HG02759 (cell line): ENCODE measurements at regions not wholly inside any gene's neighbourhood (a gene's known extent, or its start where the extent isn't known, plus 50 kb on each side); places are given as distances from the start of the nearest gene placed in this dataset.

ENCODE experiments used
- ATAC-seq: cut with Tn5 transposase; IDR thresholded peaks from one replicate; pipeline ENCODE4 v1.9.1; 2021; ENCODE audit warnings: mild to moderate bottlenecking, moderate library complexity; ENCODE audit not compliant: unreplicated experiment

GRCh38 chr12:28601570-28602058 is 411.4 kb downstream of the CCDC91 start:
- no peak for ATAC-seq

- ATAC-seq = no peak
These were observed 412.5 kb downstream of the CCDC91 start for GRCh38 chr12:28602786-28603185.

DNA sequence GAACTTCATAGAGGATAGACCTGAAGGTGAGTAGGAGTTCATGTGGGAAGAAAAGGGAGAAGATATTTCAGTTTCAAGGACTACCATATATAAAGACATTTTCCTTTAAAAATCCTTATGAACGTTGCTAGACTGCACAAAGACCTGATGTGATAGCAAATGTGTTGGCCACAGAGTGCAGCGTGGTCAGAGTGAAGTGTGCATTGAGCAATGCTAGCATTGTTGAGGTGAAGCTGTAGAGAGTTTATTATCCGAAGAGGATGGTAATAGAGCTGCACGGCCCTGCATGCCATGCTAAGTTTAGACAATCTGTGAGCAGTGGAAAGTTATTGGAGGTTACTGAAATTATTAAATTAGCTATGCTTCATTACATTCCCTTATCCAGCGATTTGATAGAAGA is 413.0 kb downstream of the CCDC91 start:
- ATAC-seq = no peak

DNA sequence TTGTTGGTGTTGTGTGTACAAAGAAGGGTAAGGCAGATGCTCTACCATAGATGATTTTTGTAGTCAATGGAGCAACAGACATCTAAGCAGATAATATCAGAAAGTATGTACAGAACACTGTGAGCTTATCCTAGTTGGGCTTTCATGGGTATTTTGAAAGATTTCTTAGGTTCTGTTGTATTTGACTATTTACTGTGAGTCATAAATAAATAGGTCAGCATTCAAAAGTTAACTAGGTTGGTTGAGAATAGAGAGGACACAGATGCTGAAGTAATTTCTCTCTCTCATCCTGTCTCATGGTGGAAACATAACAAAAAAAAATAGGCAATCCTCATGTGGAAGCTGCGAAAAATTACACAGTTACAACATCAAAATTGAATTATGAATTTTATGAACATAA is 413.5 kb downstream of the CCDC91 start:
- ATAC-seq = no peak

- ATAC-seq = no peak
These were observed 414.0 kb downstream of the CCDC91 start for GRCh38 chr12:28604240-28604639.

DNA sequence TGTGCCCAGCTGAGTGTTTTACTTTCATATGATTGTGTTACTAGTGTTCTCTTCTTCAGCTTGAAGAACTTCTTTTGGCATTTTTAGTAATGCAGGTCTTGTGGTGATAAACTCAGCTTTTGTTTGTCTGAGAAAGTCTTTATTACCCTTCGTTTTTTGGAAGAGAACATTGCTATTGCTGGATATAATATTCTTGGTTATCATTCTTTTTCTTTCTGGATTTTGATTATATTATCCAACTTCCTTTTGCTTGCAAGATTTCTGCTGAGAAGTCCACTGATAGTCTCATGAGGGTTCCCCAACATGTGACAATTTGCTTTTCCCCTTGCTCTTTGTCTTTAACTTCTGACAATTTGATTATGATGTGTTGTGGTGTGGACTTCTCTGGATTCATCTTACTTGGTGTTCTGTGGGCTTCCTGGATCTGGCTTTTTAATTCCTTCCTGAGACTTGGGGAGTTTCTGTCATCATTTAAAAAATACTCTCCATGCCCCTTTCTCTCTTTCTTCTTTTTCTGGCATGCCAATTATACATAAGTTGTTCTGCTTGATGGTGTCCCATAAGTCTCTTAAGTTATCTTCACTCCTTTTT is 416.8 kb downstream of the CCDC91 start:
- no peak for ATAC-seq

- ATAC-seq = no peak
These were observed 420.3 kb downstream of the CCDC91 start for GRCh38 chr12:28610401-28611114.

DNA sequence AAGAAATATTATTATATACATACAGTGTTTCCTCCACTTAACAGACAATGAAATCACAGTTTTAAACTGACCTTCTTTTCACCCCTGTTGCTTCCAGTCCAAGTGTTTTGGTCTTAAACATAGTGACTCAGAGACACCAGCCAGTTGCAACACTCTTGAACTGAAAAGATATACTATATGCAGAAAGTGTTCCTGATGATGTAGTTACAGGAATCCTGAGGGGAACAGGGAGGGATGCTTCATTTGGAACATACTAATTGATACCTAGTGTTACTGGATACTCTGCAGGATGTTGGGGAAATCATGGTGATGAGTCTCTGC is 420.8 kb downstream of the CCDC91 start:
- ATAC-seq = no peak

DNA sequence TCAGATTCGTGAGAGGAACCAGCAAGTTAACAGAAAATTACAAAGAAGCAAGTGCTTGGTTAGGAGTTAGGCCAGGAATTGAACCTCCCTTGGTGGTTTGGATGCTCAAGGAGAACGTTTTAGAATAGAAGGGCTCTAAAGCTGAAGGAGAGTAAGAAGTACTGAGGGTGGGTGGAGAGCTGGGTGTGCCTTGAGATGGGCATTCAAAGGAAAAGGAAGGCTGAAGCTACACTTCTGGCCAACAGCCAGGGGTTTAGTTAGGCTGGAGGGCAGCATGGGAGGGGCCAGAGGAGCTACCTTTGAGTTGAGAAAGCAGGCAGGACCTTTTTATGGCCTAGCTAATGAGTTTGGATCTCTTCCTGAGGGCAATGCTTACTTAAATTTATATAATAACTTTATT is 421.2 kb downstream of the CCDC91 start:
- no peak for ATAC-seq

- no peak for ATAC-seq
These were observed 427.9 kb downstream of the CCDC91 start for GRCh38 chr12:28618171-28618570.

DNA sequence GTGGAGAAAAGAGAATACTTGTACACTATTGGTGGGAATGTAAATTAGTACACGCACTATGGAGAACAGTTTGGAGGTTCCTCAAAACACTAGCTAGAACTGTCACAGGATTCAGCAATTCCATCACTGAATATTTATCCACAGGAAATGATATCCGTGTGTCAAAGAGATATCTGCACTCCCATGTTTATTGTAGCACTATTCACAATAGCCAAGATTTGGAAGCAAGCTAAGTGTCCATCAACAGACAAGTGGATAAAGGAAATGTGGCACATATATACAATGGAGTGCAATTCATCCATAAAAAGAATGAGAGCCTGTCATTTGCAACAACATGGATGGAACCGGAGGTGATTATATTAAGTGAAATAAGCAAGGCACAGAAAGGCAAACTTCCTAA is 428.5 kb downstream of the CCDC91 start:
- ATAC-seq = no peak

DNA sequence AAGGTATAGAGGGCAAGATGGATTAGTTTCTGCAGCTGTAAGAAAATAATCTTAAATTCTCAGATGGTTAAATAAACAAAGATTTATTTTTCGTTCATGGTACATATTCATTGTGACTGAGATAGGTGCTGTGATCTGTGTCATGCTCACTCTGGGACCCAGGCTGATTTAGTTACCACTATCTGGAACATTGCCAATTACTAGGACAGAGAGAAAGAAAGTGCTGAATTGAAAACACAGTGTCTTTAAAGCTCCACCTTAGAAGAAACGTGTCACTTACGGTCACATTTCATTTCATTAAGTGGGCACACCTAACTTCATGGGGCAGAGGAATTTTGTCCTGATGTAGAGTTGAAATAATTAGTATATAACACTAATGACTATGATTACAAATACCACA is 430.0 kb downstream of the CCDC91 start:
- no peak for ATAC-seq

GRCh38 chr12:28622406-28622805 is 432.1 kb downstream of the CCDC91 start:
- ATAC-seq = no peak

GRCh38 chr12:28626504-28626903 is 436.2 kb downstream of the CCDC91 start:
- ATAC-seq = no peak

DNA sequence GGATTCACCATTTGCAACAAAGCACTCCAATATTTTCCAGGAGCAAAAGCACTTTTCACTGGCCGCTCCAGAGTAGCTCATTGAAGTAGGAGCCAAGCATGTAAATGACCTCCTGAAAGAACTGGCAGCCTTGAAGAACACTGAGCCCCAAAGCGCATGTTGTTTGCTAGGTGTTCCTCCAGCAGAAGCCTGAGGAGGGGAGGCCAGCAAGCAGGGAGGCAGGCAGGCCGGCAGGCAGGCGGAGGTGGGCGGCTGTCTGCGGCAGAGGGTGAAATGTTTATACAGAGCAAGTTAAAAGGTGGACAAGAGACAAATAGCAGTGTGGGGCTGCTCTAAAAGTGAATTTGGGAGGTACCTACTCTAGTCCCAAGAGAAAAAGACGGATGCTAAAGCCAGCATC is 439.4 kb downstream of the CCDC91 start:
- ATAC-seq = no peak

DNA sequence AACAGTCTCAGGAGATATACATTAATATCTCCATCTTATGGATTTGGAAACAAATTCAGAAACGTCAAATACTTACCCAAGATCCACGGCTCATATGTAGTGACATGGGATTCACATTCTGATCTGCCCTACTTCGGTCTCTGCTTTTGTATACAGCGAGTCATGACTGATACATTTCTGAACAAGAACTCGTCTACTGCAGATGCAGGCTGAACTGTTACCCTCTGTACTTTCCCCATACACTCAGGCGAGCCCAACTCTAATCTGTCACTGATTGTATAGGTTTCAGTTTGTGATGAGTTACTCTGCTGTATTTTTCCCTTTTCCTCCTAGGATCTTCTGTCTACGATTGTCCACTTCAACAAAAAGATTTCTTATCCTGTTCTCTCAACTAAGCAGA is 441.6 kb downstream of the CCDC91 start:
- no peak for ATAC-seq

DNA sequence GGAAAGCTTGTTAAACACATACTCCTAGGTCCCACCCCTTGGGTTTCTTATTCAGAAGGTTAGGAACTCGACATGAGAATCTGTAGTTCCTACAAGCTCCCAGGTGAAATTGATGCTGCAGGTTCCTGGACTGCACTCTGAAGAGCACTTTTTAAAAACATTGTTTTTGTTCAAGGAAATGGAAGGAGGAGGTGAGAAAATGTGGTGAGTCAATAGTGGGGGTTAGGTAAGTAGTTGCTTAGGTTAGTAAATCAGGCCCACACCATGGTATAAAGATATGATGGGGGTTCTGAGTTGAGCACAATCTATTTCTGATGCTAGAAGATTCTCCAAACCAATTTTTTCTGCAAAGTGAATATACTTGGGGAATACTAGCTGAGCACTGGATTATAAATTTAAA is 450.3 kb downstream of the CCDC91 start:
- no peak for ATAC-seq

DNA sequence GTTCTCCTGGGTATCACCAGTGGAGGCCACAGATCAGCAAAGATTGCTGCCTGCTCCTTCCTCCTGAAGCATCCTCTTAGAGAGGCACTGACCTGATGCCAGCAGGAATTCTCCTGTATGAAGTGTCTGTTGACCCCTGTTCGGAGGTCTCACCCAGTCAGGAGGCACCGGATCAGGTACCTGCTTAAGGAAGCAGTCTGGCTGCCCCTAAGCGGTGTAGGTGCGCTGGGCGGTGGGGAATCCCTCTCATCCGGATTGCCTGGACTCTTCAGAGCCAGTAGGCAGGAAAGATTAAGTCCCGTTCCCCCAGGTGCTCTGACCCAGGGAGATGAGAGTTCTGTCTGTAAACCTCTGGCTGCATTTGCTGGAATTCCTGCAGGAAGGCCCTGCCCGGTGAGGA is 455.2 kb downstream of the CCDC91 start:
- no peak for ATAC-seq

DNA sequence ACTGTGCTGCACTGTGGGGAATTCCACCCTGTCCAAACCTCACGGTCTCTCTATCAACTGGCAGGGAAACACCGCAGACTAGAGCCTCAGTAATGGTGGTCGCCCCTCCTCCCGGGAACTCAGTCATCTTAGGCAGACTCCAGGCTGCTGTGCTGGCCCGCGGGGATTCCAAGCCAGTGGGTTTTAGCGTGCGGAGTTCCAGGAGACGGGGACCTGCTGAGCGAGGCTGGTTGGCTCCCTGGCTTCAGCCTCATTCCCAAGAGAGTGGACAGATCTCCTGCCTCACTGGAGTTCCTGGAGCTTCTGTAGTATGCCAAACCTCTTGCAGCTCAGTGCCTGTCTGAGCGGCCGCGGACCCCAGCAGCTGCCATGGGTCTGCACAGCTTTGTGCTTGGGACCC is 455.6 kb downstream of the CCDC91 start:
- ATAC-seq = no peak

DNA sequence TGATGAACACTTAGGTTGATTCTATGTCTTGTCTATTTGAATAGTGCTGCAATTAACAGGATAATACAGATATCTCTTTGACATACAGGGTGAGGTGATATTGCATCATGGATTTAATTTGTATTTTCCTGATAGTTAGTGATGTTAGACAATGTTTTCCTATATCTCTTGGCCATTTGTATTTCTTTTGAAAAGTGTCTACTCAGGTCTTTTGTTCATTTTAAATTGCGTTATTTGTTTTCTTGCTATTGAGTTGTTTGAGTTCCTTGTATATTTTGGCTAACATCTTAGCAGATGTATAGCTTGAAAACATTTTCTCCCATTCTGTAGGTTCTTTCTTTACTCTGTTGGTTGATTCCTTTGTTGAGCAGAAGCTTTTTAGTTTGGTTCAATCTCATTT is 460.6 kb downstream of the CCDC91 start:
- no peak for ATAC-seq

DNA sequence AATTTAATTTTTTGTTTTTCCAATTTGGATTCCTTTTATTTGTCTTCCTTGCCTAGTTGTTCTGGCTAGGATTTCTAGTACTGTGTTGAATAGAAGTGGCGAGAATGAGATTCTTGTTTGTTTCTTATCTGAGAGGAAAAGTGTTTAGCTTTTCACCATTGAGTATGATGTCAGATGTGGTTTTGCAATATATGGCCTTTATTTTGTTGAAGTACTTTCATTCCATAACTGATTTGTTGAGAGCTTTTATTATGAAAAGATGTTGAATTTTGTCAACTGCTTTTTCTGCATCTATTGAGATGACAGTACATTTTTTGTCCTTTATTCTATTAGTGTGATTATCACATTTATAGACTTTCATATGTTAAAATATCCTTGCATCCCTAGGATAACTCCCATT is 462.0 kb downstream of the CCDC91 start:
- ATAC-seq = no peak

DNA sequence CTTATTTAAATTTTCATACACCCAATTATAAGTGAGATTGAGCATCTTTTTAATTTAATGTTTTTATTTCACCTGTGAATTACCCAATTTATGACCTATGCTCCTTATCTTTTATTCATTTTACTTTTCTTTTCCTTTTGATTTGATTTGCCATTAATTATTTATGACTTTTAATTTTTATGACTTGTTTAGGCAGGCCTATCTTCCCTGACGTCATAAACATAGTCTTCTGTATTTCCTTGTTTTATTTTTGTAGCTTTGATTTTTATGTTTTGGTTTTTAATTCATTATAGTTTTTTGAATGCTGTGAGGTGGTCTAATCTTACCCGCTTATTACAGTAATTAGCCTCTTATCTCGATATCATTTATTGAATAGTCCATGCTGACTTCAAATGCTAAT is 467.1 kb upstream of the FAR2 start:
- ATAC-seq = no peak

DNA sequence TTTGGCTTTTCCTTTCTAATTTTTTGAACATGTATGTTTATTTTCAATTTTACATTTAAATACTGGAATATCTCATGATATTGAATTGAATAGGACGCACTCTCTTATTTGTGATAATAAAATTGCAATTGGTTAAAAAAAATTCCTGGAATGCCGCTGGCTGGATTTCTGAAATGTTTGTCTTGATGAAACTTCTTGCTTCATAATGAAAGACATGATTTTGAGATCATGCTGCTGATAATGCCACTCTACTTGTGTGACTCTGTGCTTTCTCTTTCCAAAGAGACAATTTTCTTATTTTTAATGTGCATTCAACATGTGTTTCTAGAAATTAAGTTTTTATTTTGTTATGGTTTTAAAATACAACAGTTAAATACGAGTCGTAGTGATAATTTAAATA is 465.7 kb upstream of the FAR2 start:
- ATAC-seq = no peak
